Upper lobe of left lung (tissue), 4 donors: ENCODE measurements at regions not wholly inside any gene's neighbourhood (a gene's known extent, or its start where the extent isn't known, plus 50 kb on each side); places are given as distances from the start of the nearest gene placed in this dataset.

Experiments used
- POLR2A ChIP-seq, 4 donors: fragments of 450-650 bp; IDR thresholded peaks; one replicate each; pipeline ENCODE4 v1.5.1; 2016 to 2017; ENCODE audit warnings: antibody characterized with exemption in 4 of 4, mild to moderate bottlenecking in 2 of 4
- POLR2AphosphoS5 ChIP-seq, 2 donors: sonication (generic); formaldehyde crosslinking; IDR thresholded peaks; one replicate each; pipeline ENCODE4 v1.5.1; 2017; ENCODE audit warnings: antibody characterized with exemption in 2 of 2
- TF ChIP-seq, protein P1 (sequence below), 6 experiments: fragments of 450-650 bp in 4 of 6; fragments of 200-600 bp in 2 of 6; sonication (generic) in 2 of 6; IDR thresholded peaks; one replicate each; pipeline ENCODE4 v1.5.1; 2016 to 2019; ENCODE audit warnings: antibody characterized with exemption in 6 of 6

DNA sequence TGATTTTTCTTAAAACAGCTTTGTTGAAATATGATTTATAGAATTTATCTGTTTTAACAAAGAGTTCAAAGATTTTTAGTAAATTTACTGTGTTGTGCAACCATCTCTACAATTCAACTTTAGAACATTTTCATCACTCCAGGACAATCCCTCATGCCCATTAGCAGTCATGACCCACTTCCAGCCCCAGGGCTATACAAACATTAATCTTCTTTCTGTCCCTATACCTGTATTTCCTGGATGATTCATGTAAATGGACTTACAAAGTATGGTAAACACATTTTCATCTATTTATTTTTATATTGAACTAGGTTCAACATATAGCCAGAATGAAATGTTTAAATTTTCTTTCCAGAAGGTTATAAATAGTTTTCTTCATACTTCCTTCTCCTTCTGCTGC, 127.8 kb upstream of the CCDC180 start:
- TF ChIP-seq POLR2AphosphoS5 (IDR thresholded peaks at IDR 0.05) (no peak), POLR2A (IDR thresholded peaks at IDR 0.05) (no peak)
- TF ChIP-seq, protein P1, sequence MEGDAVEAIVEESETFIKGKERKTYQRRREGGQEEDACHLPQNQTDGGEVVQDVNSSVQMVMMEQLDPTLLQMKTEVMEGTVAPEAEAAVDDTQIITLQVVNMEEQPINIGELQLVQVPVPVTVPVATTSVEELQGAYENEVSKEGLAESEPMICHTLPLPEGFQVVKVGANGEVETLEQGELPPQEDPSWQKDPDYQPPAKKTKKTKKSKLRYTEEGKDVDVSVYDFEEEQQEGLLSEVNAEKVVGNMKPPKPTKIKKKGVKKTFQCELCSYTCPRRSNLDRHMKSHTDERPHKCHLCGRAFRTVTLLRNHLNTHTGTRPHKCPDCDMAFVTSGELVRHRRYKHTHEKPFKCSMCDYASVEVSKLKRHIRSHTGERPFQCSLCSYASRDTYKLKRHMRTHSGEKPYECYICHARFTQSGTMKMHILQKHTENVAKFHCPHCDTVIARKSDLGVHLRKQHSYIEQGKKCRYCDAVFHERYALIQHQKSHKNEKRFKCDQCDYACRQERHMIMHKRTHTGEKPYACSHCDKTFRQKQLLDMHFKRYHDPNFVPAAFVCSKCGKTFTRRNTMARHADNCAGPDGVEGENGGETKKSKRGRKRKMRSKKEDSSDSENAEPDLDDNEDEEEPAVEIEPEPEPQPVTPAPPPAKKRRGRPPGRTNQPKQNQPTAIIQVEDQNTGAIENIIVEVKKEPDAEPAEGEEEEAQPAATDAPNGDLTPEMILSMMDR (IDR thresholded peaks at IDR 0.05): no peak
